HL-60 (cell line): ENCODE measurements at regions not wholly inside any gene's neighbourhood (a gene's known extent, or its start where the extent isn't known, plus 50 kb on each side); places are given as distances from the start of the nearest gene placed in this dataset.

Experiments used
- TF ChIP-seq, protein P1 (sequence below): IDR thresholded peaks from 2 replicates; pipeline ENCODE4 v1.6.1; 2012; ENCODE audit warnings: low read depth; ENCODE audit not compliant: insufficient replicate concordance
- TF ChIP-seq, protein P2 (sequence below): IDR thresholded peaks from one replicate; pipeline ENCODE4 v1.5.1; 2011; ENCODE audit warnings: low read length, control low read depth, inconsistent platforms; ENCODE audit not compliant: insufficient read depth

DNA sequence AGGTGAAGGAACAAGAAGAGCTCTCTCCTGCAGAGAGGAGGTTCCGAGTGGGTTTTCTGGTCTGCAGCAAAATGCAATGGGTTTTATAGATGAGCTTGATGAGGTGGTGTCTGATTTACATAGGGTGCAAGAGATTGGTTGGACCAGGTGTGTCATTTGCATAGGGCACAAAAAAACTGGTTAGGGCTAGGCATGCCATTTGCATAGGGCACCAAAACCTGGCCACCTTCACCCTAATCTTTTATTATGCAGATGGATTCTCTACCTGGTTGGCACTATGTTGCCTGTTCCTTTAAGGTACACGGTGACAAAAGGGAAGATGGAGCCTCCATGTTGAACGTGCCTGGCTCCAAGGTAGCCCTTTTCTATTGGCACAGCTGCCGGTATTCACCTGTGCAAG lies 94.5 kb upstream of the PRKX start:
- TF ChIP-seq, protein P1, sequence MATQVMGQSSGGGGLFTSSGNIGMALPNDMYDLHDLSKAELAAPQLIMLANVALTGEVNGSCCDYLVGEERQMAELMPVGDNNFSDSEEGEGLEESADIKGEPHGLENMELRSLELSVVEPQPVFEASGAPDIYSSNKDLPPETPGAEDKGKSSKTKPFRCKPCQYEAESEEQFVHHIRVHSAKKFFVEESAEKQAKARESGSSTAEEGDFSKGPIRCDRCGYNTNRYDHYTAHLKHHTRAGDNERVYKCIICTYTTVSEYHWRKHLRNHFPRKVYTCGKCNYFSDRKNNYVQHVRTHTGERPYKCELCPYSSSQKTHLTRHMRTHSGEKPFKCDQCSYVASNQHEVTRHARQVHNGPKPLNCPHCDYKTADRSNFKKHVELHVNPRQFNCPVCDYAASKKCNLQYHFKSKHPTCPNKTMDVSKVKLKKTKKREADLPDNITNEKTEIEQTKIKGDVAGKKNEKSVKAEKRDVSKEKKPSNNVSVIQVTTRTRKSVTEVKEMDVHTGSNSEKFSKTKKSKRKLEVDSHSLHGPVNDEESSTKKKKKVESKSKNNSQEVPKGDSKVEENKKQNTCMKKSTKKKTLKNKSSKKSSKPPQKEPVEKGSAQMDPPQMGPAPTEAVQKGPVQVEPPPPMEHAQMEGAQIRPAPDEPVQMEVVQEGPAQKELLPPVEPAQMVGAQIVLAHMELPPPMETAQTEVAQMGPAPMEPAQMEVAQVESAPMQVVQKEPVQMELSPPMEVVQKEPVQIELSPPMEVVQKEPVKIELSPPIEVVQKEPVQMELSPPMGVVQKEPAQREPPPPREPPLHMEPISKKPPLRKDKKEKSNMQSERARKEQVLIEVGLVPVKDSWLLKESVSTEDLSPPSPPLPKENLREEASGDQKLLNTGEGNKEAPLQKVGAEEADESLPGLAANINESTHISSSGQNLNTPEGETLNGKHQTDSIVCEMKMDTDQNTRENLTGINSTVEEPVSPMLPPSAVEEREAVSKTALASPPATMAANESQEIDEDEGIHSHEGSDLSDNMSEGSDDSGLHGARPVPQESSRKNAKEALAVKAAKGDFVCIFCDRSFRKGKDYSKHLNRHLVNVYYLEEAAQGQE = no peak
- TF ChIP-seq, protein P2, sequence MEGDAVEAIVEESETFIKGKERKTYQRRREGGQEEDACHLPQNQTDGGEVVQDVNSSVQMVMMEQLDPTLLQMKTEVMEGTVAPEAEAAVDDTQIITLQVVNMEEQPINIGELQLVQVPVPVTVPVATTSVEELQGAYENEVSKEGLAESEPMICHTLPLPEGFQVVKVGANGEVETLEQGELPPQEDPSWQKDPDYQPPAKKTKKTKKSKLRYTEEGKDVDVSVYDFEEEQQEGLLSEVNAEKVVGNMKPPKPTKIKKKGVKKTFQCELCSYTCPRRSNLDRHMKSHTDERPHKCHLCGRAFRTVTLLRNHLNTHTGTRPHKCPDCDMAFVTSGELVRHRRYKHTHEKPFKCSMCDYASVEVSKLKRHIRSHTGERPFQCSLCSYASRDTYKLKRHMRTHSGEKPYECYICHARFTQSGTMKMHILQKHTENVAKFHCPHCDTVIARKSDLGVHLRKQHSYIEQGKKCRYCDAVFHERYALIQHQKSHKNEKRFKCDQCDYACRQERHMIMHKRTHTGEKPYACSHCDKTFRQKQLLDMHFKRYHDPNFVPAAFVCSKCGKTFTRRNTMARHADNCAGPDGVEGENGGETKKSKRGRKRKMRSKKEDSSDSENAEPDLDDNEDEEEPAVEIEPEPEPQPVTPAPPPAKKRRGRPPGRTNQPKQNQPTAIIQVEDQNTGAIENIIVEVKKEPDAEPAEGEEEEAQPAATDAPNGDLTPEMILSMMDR = no peak
